ENCODE measurements at regions not wholly inside any gene's neighbourhood (a gene's known extent, or its start where the extent isn't known, plus 50 kb on each side); places are given as distances from the start of the nearest gene placed in this dataset.

GRCh38 chrX:141969706-141970105 lies 66.0 kb downstream of the MAGEC1 start:
- Histone ChIP-seq H3K9ac (ENCODE audit: insufficient read depth, low read length) (no peak overlapping the region), H3K4me2 (ENCODE audit: extremely low read depth, insufficient read depth, low read length) (no peak overlapping the region), H3K4me3 (replicated peaks in 1 of 4; ENCODE audit: control extremely low read depth in 1 of 4, insufficient read depth in 1 of 4, low read depth in 3 of 4, low read length in 4 of 4) (no peak overlapping the region), H3K27ac (ENCODE audit: insufficient read depth, low read length) (no peak overlapping the region), H2AFZ (ENCODE audit: low read length) (no peak overlapping the region), H3K79me2 (ENCODE audit: control insufficient read depth, insufficient read depth, low read length) (no peaks in the 10 kb centered on the region), H3K27me3 (ENCODE audit: control insufficient read depth, insufficient read depth, low read length) (no peaks in the 10 kb centered on the region), H3K36me3 (ENCODE audit: control insufficient read depth, insufficient read depth, low read length) (no peaks in the 10 kb centered on the region), H3K4me1 (ENCODE audit: control insufficient read depth, extremely low read depth, insufficient read depth, low read length) (no peaks in the 10 kb centered on the region), H3K9me3 (ENCODE audit: control insufficient read depth, insufficient read depth, low read depth, low read length) (no peaks in the 10 kb centered on the region), H4K20me1 (ENCODE audit: control insufficient read depth, extremely low read depth, insufficient read depth, low read length) (no peaks in the 10 kb centered on the region)
- DNase-seq (ENCODE audit: low read depth in 2 of 2): no peak
- no peak for TF ChIP-seq EZH2 (IDR thresholded peaks at IDR 0.05; ENCODE audit: low read length, missing control alignments)
- TF ChIP-seq CTCF (conservative IDR thresholded peaks at IDR 0.05 in 1 of 2, IDR thresholded peaks at IDR 0.05 in 1 of 2; ENCODE audit: low read depth in 1 of 2, low read length in 2 of 2): no peak

GRCh38 chrX:141960578-141960977 lies 56.9 kb downstream of the MAGEC1 start:
- DNase-seq (ENCODE audit: low read depth in 2 of 2): no peak
- Histone ChIP-seq H3K4me2 (ENCODE audit: extremely low read depth, insufficient read depth, low read length) (no peak overlapping the region), H4K20me1 (ENCODE audit: control insufficient read depth, extremely low read depth, insufficient read depth, low read length) (no peaks in the 10 kb centered on the region), H3K9ac (ENCODE audit: insufficient read depth, low read length) (no peak overlapping the region), H3K4me1 (ENCODE audit: control insufficient read depth, extremely low read depth, insufficient read depth, low read length) (no peaks in the 10 kb centered on the region), H3K79me2 (ENCODE audit: control insufficient read depth, insufficient read depth, low read length) (no peaks in the 10 kb centered on the region), H3K27ac (ENCODE audit: insufficient read depth, low read length) (no peak overlapping the region), H3K27me3 (ENCODE audit: control insufficient read depth, insufficient read depth, low read length) (no peaks in the 10 kb centered on the region), H2AFZ (ENCODE audit: low read length) (no peak overlapping the region), H3K9me3 (ENCODE audit: control insufficient read depth, insufficient read depth, low read depth, low read length) (no peaks in the 10 kb centered on the region), H3K36me3 (ENCODE audit: control insufficient read depth, insufficient read depth, low read length) (no peaks in the 10 kb centered on the region), H3K4me3 (replicated peaks in 1 of 4; ENCODE audit: control extremely low read depth in 1 of 4, insufficient read depth in 1 of 4, low read depth in 3 of 4, low read length in 4 of 4) (no peak overlapping the region)
- TF ChIP-seq CTCF (conservative IDR thresholded peaks at IDR 0.05 in 1 of 2, IDR thresholded peaks at IDR 0.05 in 1 of 2; ENCODE audit: low read depth in 1 of 2, low read length in 2 of 2): no peak
- no peak for TF ChIP-seq EZH2 (IDR thresholded peaks at IDR 0.05; ENCODE audit: low read length, missing control alignments)

Data from fibroblast of lung (primary cell).